Common myeloid progenitor, CD34-positive (primary cell): ENCODE measurements at regions not wholly inside any gene's neighbourhood (a gene's known extent, or its start where the extent isn't known, plus 50 kb on each side); places are given as distances from the start of the nearest gene placed in this dataset.

Experiments
- CTCF ChIA-PET: fragments of 350-600 bp; sonication (Branson Sonifier 250); formaldehyde crosslinking; loops from one replicate; lab custom pipeline; 2021; ENCODE audit warnings: antibody characterized with exemption; lab: Charles Lee
- POLR2A ChIA-PET: fragments of 350-600 bp; sonication (Branson Sonifier 250); formaldehyde crosslinking; loops from one replicate; lab custom pipeline; 2021; ENCODE audit warnings: antibody characterized with exemption; lab: Charles Lee
- DNase-seq, 3 donors: peaks; one replicate each; pipeline versions ENCODE4 v3.0.0 to v3.0.0-alpha.2; 2013
- H3K27ac ChIP-seq, 2 experiments: 1 replicate in 1 of 2; 2 replicates in 1 of 2; pipeline ENCODE4 v1.7.0; 2013; ENCODE audit warnings: inconsistent platforms in 2 of 2, low read length in 2 of 2, mild to moderate bottlenecking in 2 of 2, low read depth in 1 of 2, moderate library complexity in 1 of 2; ENCODE audit not compliant: severe bottlenecking in 2 of 2, insufficient read depth in 1 of 2, poor library complexity in 1 of 2
- H3K27me3 ChIP-seq, 5 experiments: replicated peaks in 2 of 5; 1 replicate in 3 of 5; 2 replicates in 2 of 5; pipeline versions ENCODE4 v1.6.1 to v1.7.0; 2013; ENCODE audit warnings: low read length in 4 of 5, mild to moderate bottlenecking in 2 of 5, moderate library complexity in 2 of 5, inconsistent platforms in 1 of 5; ENCODE audit not compliant: insufficient read depth in 5 of 5, control insufficient read depth in 4 of 5
- H3K36me3 ChIP-seq, 4 experiments: 1 replicate in 2 of 4; 2 replicates in 2 of 4; pipeline versions ENCODE4 v1.6.1 to v1.7.0; 2013; ENCODE audit warnings: low read length in 3 of 4, control low read depth in 1 of 4, mild to moderate bottlenecking in 1 of 4; ENCODE audit not compliant: control insufficient read depth in 4 of 4, insufficient read depth in 4 of 4
- H3K4me1 ChIP-seq, 4 experiments: 1 replicate in 3 of 4; 2 replicates in 1 of 4; pipeline versions ENCODE4 v1.6.1 to v1.7.1; 2013; ENCODE audit warnings: low read length in 3 of 4, mild to moderate bottlenecking in 3 of 4, control low read depth in 1 of 4, inconsistent platforms in 1 of 4, moderate library complexity in 1 of 4; ENCODE audit not compliant: control insufficient read depth in 4 of 4, insufficient read depth in 4 of 4; ENCODE audit errors: control extremely low read depth in 1 of 4
- H3K4me3 ChIP-seq, 7 experiments: 1 replicate in 4 of 7; 2 replicates in 3 of 7; pipeline versions ENCODE4 v1.5.1 to v1.7.0; 2013; ENCODE audit warnings: mild to moderate bottlenecking in 7 of 7, low read length in 6 of 7, moderate library complexity in 6 of 7, inconsistent platforms in 2 of 7, low read depth in 2 of 7, control low read depth in 1 of 7; ENCODE audit not compliant: insufficient read depth in 4 of 7, control insufficient read depth in 1 of 7; ENCODE audit errors: extremely low read depth in 1 of 7
- H3K9me3 ChIP-seq, 5 experiments: 1 replicate in 4 of 5; 2 replicates in 1 of 5; pipeline versions ENCODE4 v1.6.1 to v1.7.1; 2013; ENCODE audit warnings: low read length in 4 of 5, mild to moderate bottlenecking in 2 of 5, inconsistent platforms in 1 of 5, low read depth in 1 of 5, moderate library complexity in 1 of 5; ENCODE audit not compliant: control insufficient read depth in 4 of 5, insufficient read depth in 2 of 5; ENCODE audit errors: control extremely low read depth in 1 of 5
- WGBS: methylation state at CpG from one replicate; pipeline ENCODE4 v1.1.5; 2013; ENCODE audit not compliant: insufficient coverage; 5-methylcytosine and 5-hydroxymethylcytosine counted together

- CTCF ChIA-PET = no interaction called here
- H3K27me3 ChIP-seq = no peaks in the 10 kb centered on the region
- WGBS = no CpG with 5 or more reads among the region's 3 CpGs
Measured at GRCh38 chr6:76840865-76841264, 622.4 kb downstream of the HTR1B start.

GRCh38 chr6:76840041-76840745 lies 623.1 kb downstream of the HTR1B start:
- H3K36me3 ChIP-seq = no peaks in the 10 kb centered on the region
- H3K9me3 ChIP-seq = no peaks in the 10 kb centered on the region
- no peak for DNase-seq
- ChIA-PET CTCF (no interaction called here), POLR2A (no interaction called here)
- H3K27ac ChIP-seq = no peak overlapping the region
- no CpG with 5 or more reads among the region's 3 CpGs for WGBS
- no peaks in the 10 kb centered on the region for H3K27me3 ChIP-seq
- no peaks in the 10 kb centered on the region for H3K4me1 ChIP-seq
- H3K4me3 ChIP-seq = no peak overlapping the region

More at GRCh38 chr6:76840865-76841264, 622.4 kb downstream of the HTR1B start:
- H3K9me3 ChIP-seq = no peaks in the 10 kb centered on the region
- no peak overlapping the region for H3K27ac ChIP-seq
- no peak for DNase-seq
- no peaks in the 10 kb centered on the region for H3K36me3 ChIP-seq
- POLR2A ChIA-PET = no interaction called here
- no peaks in the 10 kb centered on the region for H3K4me1 ChIP-seq
- no peak overlapping the region for H3K4me3 ChIP-seq

GRCh38 chr6:76839505-76839904 lies 623.8 kb downstream of the HTR1B start:
- no peaks in the 10 kb centered on the region for H3K36me3 ChIP-seq
- DNase-seq = no peak
- ChIA-PET POLR2A (no interaction called here), CTCF (no interaction called here)
- no peaks in the 10 kb centered on the region for H3K27me3 ChIP-seq
- no CpG with 5 or more reads among the region's 2 CpGs for WGBS
- H3K4me3 ChIP-seq = no peak overlapping the region
- no peak overlapping the region for H3K27ac ChIP-seq
- H3K4me1 ChIP-seq = no peaks in the 10 kb centered on the region
- no peaks in the 10 kb centered on the region for H3K9me3 ChIP-seq

GRCh38 chr6:76837564-76837963 lies 625.7 kb downstream of the HTR1B start:
- no peaks in the 10 kb centered on the region for H3K9me3 ChIP-seq
- POLR2A ChIA-PET = no interaction called here
- 96% methylated on average over 4 of the region's 5 CpGs for WGBS

GRCh38 chr6:76835695-76836094 lies 627.6 kb downstream of the HTR1B start:
- ChIA-PET POLR2A (no interaction called here), CTCF (no interaction called here)
- H3K9me3 ChIP-seq = no peaks in the 10 kb centered on the region
- no peaks in the 10 kb centered on the region for H3K36me3 ChIP-seq
- DNase-seq = no peak
- H3K4me3 ChIP-seq = no peak overlapping the region
- no peaks in the 10 kb centered on the region for H3K27me3 ChIP-seq
- no peaks in the 10 kb centered on the region for H3K4me1 ChIP-seq
- no CpG with 5 or more reads among the region's 1 CpG for WGBS
- H3K27ac ChIP-seq = no peak overlapping the region

More at GRCh38 chr6:76837564-76837963, 625.7 kb downstream of the HTR1B start:
- Histone ChIP-seq H3K4me1 (no peaks in the 10 kb centered on the region), H3K4me3 (no peak overlapping the region), H3K27me3 (no peaks in the 10 kb centered on the region), H3K27ac (no peak overlapping the region), H3K36me3 (no peaks in the 10 kb centered on the region)
- CTCF ChIA-PET = no interaction called here
- DNase-seq = no peak

GRCh38 chr6:76835293-76835692 lies 628.0 kb downstream of the HTR1B start:
- CTCF ChIA-PET = no interaction called here
- H3K9me3 ChIP-seq = no peaks in the 10 kb centered on the region
- WGBS = no CpG with 5 or more reads among the region's 1 CpG

GRCh38 chr6:76834399-76834798 lies 628.9 kb downstream of the HTR1B start:
- Histone ChIP-seq H3K36me3 (no peaks in the 10 kb centered on the region), H3K27ac (no peak overlapping the region), H3K4me3 (no peak overlapping the region), H3K9me3 (no peaks in the 10 kb centered on the region), H3K4me1 (no peaks in the 10 kb centered on the region), H3K27me3 (no peaks in the 10 kb centered on the region)
- DNase-seq = no peak
- ChIA-PET CTCF (no interaction called here), POLR2A (no interaction called here)

More at GRCh38 chr6:76835293-76835692, 628.0 kb downstream of the HTR1B start:
- Histone ChIP-seq H3K36me3 (no peaks in the 10 kb centered on the region), H3K4me1 (no peaks in the 10 kb centered on the region), H3K27me3 (no peaks in the 10 kb centered on the region), H3K4me3 (no peak overlapping the region), H3K27ac (no peak overlapping the region)
- DNase-seq = no peak
- POLR2A ChIA-PET = no interaction called here
